SU-DHL-6 (cell line): ENCODE measurements at regions not wholly inside any gene's neighbourhood (a gene's known extent, or its start where the extent isn't known, plus 50 kb on each side); places are given as distances from the start of the nearest gene placed in this dataset.

Source experiments
- H2AFZ ChIP-seq: fragments of 200-600 bp; sonication (generic); 2 replicates; pipeline ENCODE4 v1.6.1; 2014; ENCODE audit warnings: low read depth, mild to moderate bottlenecking, moderate library complexity, mixed read lengths, antibody characterized with exemption, low read length; ENCODE audit not compliant: severe bottlenecking
- H3F3A ChIP-seq: fragments of 200-600 bp; shearing (Covaris generic); 2 replicates; pipeline ENCODE4 v1.6.0; 2016; ENCODE audit warnings: antibody characterized with exemption, mild to moderate bottlenecking; ENCODE audit not compliant: insufficient read depth
- H3K27ac ChIP-seq: fragments of 200-600 bp; sonication (generic); 2 replicates; pipeline ENCODE4 v1.5.1; 2016; ENCODE audit warnings: low read depth, mild to moderate bottlenecking, low read length, moderate library complexity, mixed read lengths
- H3K27me3 ChIP-seq: fragments of 200-600 bp; sonication (generic), shearing (Covaris generic); 2 replicates; pipeline ENCODE4 v1.6.0; 2014; ENCODE audit warnings: mild to moderate bottlenecking, low read length
- H3K36me3 ChIP-seq: fragments of 200-600 bp; sonication (generic); 2 replicates; pipeline ENCODE4 v1.6.1; 2014; ENCODE audit warnings: mild to moderate bottlenecking, low read length, mixed read lengths
- H3K4me2 ChIP-seq: fragments of 300-600, 200-600 bp; shearing (Covaris generic), sonication (generic); 2 replicates; pipeline ENCODE4 v1.6.0; 2014; ENCODE audit warnings: low read length, low read depth, mild to moderate bottlenecking; ENCODE audit not compliant: poor library complexity, severe bottlenecking
- H3K4me3 ChIP-seq: fragments of 200-600 bp; sonication (generic); 2 replicates; pipeline ENCODE4 v1.5.1; 2014; ENCODE audit warnings: antibody characterized with exemption, low read length, mild to moderate bottlenecking, mixed read lengths; ENCODE audit not compliant: insufficient read depth, poor library complexity, severe bottlenecking
- H3K79me2 ChIP-seq: fragments of 200-600 bp; sonication (generic); 2 replicates; pipeline ENCODE4 v1.6.1; 2014; ENCODE audit warnings: mild to moderate bottlenecking, low read length, moderate library complexity; ENCODE audit not compliant: insufficient read depth
- H3K9ac ChIP-seq: fragments of 200-600 bp; sonication (generic); 2 replicates; pipeline ENCODE4 v1.7.0; 2014; ENCODE audit warnings: mild to moderate bottlenecking, low read length
- H3K9me2 ChIP-seq: fragments of 200-600 bp; sonication (generic); replicated peaks from 2 replicates; pipeline ENCODE4 v1.6.1; 2014; ENCODE audit warnings: low read length; ENCODE audit not compliant: insufficient read depth
- H3K9me3 ChIP-seq: fragments of 200-600 bp; sonication (generic); 2 replicates; pipeline ENCODE4 v1.6.1; 2014; ENCODE audit warnings: low read length, mixed read lengths; ENCODE audit not compliant: insufficient read depth
- H4K20me1 ChIP-seq: fragments of 200-600 bp; sonication (generic); 2 replicates; pipeline ENCODE4 v1.6.1; 2014; ENCODE audit warnings: low read depth, mild to moderate bottlenecking, antibody characterized with exemption, low read length, moderate library complexity, mixed read lengths
- EZH2phosphoT487 ChIP-seq: fragments of 200-600 bp; sonication (generic), shearing (Covaris generic); conservative IDR thresholded peaks from 2 replicates; pipeline ENCODE4 v1.6.1; 2018; ENCODE audit warnings: mild to moderate bottlenecking, antibody characterized with exemption, low read length, moderate library complexity, mixed read lengths
- TF ChIP-seq, protein P1 (sequence below): fragments of 200-600 bp; sonication (generic); IDR thresholded peaks from one replicate; pipeline ENCODE4 v1.5.1; 2017; ENCODE audit warnings: antibody characterized with exemption, mild to moderate bottlenecking, low read length, moderate library complexity; ENCODE audit not compliant: insufficient read depth, poor library complexity, severe bottlenecking

DNA sequence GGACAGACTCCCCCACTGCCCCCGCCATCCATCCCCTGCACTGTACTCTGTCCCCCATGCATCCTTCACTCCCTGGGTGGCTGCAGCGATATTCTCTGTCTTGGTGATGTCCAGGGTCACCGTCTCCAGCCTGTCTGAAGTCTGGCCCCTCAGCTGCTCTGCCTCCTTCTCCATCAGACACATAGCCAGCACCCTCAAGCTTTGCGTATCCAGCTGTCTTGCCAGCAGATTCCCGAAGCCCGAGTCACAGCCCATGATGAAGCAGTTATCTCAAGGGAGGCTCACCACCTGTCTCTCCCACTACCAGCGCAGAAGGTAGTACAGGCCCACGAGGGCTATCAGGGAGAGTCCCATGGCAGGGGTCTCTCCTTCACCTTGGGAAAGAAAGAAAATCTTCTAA lies 77.8 kb downstream of the HSD17B6 start:
- H3K27me3 ChIP-seq, result no peaks in the 10 kb centered on the region
- no peak overlapping the region for H2AFZ ChIP-seq
- H3F3A ChIP-seq, result no peaks in the 10 kb centered on the region
- no peak overlapping the region for H3K9ac ChIP-seq
- no peaks in the 10 kb centered on the region for H3K36me3 ChIP-seq
- H3K79me2 ChIP-seq, result no peaks in the 10 kb centered on the region
- H3K27ac ChIP-seq, result no peak overlapping the region
- no peak overlapping the region for H3K4me2 ChIP-seq
- H3K4me3 ChIP-seq, result no peak overlapping the region
- no peaks in the 10 kb centered on the region for H4K20me1 ChIP-seq
- no peaks in the 10 kb centered on the region for H3K9me2 ChIP-seq
- TF ChIP-seq, protein P1, sequence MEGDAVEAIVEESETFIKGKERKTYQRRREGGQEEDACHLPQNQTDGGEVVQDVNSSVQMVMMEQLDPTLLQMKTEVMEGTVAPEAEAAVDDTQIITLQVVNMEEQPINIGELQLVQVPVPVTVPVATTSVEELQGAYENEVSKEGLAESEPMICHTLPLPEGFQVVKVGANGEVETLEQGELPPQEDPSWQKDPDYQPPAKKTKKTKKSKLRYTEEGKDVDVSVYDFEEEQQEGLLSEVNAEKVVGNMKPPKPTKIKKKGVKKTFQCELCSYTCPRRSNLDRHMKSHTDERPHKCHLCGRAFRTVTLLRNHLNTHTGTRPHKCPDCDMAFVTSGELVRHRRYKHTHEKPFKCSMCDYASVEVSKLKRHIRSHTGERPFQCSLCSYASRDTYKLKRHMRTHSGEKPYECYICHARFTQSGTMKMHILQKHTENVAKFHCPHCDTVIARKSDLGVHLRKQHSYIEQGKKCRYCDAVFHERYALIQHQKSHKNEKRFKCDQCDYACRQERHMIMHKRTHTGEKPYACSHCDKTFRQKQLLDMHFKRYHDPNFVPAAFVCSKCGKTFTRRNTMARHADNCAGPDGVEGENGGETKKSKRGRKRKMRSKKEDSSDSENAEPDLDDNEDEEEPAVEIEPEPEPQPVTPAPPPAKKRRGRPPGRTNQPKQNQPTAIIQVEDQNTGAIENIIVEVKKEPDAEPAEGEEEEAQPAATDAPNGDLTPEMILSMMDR, result no peak
- H3K9me3 ChIP-seq, result no peaks in the 10 kb centered on the region

DNA sequence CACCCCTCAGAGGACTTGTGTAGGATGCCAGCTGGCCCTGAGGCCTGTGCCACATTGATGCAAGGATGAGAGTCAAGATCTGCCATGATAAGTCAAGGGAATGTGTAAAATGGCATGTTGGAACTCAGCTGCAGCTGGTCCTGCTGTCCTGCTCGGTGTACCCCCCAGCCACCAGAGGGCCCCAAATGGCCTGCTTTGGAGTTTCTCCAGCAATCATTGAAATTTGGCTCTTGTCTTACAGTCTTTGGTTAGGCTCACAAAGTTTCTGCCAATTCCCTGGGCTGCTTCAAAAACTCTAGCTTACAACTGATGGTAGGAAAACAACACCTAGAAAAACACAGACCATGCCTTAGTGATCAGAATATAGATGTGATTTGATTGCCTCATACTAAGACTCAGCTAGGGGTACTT lies 76.8 kb downstream of the HSD17B6 start:
- H3K9me3 ChIP-seq, result no peaks in the 10 kb centered on the region
- no peak overlapping the region for H3K4me2 ChIP-seq
- no peaks in the 10 kb centered on the region for H3K79me2 ChIP-seq
- no peak overlapping the region for H3K27ac ChIP-seq
- H2AFZ ChIP-seq, result no peak overlapping the region
- H4K20me1 ChIP-seq, result no peaks in the 10 kb centered on the region
- H3F3A ChIP-seq, result no peaks in the 10 kb centered on the region
- TF ChIP-seq, protein P1, result peak; percentile 33
- no peak for TF ChIP-seq EZH2phosphoT487
- H3K27me3 ChIP-seq, result no peaks in the 10 kb centered on the region
- no peaks in the 10 kb centered on the region for H3K9me2 ChIP-seq
- H3K9ac ChIP-seq, result no peak overlapping the region
- no peaks in the 10 kb centered on the region for H3K36me3 ChIP-seq
- H3K4me3 ChIP-seq, result no peak overlapping the region

DNA sequence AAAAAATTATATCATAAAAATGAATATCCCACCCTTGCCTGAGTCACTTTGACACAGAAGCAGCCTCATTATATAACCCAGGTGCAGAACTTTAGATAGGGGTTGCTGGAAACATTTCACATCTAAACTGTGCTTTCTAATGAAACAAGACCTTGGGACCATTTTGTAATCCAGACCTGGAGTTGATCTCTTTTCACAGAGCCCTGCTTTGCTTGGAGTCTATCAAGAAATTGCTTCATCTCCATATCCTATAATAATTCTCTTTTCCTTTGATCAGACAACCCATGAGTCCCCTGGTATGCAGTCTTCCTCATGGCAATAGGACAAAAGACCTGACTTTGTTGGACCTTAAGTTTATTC lies 76.3 kb downstream of the HSD17B6 start:
- TF ChIP-seq EZH2phosphoT487, result no peak
- TF ChIP-seq, protein P1, result no peak
- Histone ChIP-seq H3K27ac (no peak overlapping the region), H3K36me3 (no peaks in the 10 kb centered on the region), H3K9me2 (no peaks in the 10 kb centered on the region), H4K20me1 (no peaks in the 10 kb centered on the region), H3K79me2 (no peaks in the 10 kb centered on the region), H3K4me3 (no peak overlapping the region), H3K4me2 (no peak overlapping the region), H3K9me3 (no peaks in the 10 kb centered on the region), H3K27me3 (no peaks in the 10 kb centered on the region), H3F3A (no peaks in the 10 kb centered on the region), H3K9ac (no peak overlapping the region), H2AFZ (no peak overlapping the region)
